ENCODE measurements at regions not wholly inside any gene's neighbourhood (a gene's known extent, or its start where the extent isn't known, plus 50 kb on each side); places are given as distances from the start of the nearest gene placed in this dataset.

GRCh38 chr4:36824682-36825081, 419.9 kb upstream of the NWD2 start:
- TF ChIP-seq CTCF (IDR thresholded peaks at IDR 0.05) (peak; percentile 18; the same call in 1 of the 2 replicates), ZFX (IDR thresholded peaks at IDR 0.05; ENCODE audit: borderline replicate concordance) (no peak)
